ENCODE measurements at regions not wholly inside any gene's neighbourhood (a gene's known extent, or its start where the extent isn't known, plus 50 kb on each side); places are given as distances from the start of the nearest gene placed in this dataset.

DNA sequence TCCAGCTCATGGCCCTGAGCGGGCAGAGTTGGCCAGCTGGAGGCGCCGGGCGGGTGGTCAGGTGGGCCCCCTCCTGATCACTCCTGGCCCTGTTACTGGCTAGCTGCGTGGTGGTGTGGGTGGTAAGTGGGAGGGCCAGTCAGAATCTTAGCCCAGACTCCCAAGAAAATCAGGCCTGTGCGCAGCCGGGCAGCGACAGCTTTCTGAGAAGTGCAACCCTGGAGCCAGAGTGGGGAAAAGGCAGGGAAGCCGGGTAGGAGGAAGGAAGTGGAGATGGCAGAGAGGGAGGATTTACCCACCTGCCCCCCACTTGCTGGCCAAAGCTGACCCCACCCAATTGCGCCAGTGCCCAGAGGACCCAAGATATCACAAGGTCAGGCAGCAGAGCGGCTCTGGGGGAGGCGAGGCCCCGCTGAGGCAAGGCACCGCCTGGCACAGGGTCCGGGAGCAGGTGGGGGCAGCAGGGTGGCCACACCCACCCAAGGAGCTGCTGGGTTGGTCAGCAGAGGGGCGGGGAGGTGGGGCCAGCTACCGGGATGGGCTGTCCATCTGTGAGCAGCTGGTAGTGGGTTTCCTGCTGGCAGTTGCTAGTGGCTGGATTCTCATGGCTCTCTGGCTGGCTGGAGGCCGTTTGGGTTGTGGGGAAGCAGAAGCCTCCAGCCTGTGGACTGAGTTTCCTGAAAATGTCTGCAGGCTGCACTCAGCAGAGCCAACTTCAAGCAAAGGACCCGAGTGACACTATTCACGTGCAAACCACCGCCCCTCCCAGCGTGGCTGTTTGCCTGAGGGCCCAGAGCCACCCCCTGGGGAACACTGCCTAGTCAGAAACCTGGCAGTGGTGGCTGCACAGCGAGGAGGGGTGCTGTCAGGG lies 196.4 kb downstream of the IGLL1 start:
- CTCF ChIA-PET, result interaction anchor here (0.6 kb wide), 1 partner anchor 534 kb away, joined by 4 read pairs; no protein-coding TSS in a partner anchor
- Histone ChIP-seq H3K4me3 (ENCODE audit: low read depth, low read length) (no peak overlapping the region), H3K27ac (ENCODE audit: low read depth, low read length) (no peak overlapping the region), H3K9me3 (ENCODE audit: control insufficient read depth, insufficient read depth, low read length) (no peaks in the 10 kb centered on the region), H3K27me3 (ENCODE audit: control insufficient read depth, insufficient read depth, low read length) (no peaks in the 10 kb centered on the region)
- POLR2A ChIA-PET, result no interaction called here
- no peak for TF ChIP-seq CTCF (IDR thresholded peaks at IDR 0.05; ENCODE audit: low read depth, low read length)
- no peak for DNase-seq (ENCODE audit: low read depth, low spot score)

- H3K4me3 ChIP-seq (ENCODE audit: low read depth, low read length), result no peak overlapping the region
- H3K9me3 ChIP-seq (ENCODE audit: control insufficient read depth, insufficient read depth, low read length), result no peaks in the 10 kb centered on the region
- DNase-seq (ENCODE audit: low read depth, low spot score), result no peak
- no peaks in the 10 kb centered on the region for H3K27me3 ChIP-seq (ENCODE audit: control insufficient read depth, insufficient read depth, low read length)
- CTCF ChIA-PET, result no interaction called here
- no peak overlapping the region for H3K27ac ChIP-seq (ENCODE audit: low read depth, low read length)
- POLR2A ChIA-PET, result no interaction called here
- TF ChIP-seq CTCF (IDR thresholded peaks at IDR 0.05; ENCODE audit: low read depth, low read length), result no peak
Measured at GRCh38 chr22:23382428-23383218, 197.5 kb downstream of the IGLL1 start.

- CTCF ChIA-PET, result no interaction called here
- no peak for TF ChIP-seq CTCF (IDR thresholded peaks at IDR 0.05; ENCODE audit: low read depth, low read length)
Measured at GRCh38 chr22:23381661-23382427, 198.2 kb downstream of the IGLL1 start.

DNA sequence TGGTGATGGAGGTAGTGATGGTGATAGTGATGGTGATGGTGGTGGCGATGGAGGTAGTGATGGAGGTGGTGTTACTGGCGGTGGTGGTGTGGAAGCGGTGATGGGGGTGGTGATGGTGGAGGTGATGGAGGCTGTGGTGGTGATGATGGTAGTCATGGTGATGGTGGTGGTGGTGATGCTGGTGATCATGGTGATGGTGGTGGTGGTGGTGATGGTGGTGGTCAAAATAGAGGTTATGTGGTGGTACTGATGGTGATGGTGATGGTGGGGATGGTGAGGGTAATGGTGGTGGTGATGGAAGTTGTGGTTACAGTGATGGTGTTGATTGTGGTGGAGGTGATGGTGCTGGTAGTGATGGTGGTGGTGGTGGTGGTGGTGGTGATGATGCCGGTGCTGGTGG lies 199.2 kb downstream of the IGLL1 start:
- no peak for TF ChIP-seq CTCF (IDR thresholded peaks at IDR 0.05; ENCODE audit: low read depth, low read length)
- Histone ChIP-seq H3K27me3 (ENCODE audit: control insufficient read depth, insufficient read depth, low read length) (no peaks in the 10 kb centered on the region), H3K4me3 (ENCODE audit: low read depth, low read length) (no peak overlapping the region), H3K9me3 (ENCODE audit: control insufficient read depth, insufficient read depth, low read length) (no peaks in the 10 kb centered on the region), H3K27ac (ENCODE audit: low read depth, low read length) (no peak overlapping the region)
- DNase-seq (ENCODE audit: low read depth, low spot score), result no peak
- ChIA-PET POLR2A (no interaction called here), CTCF (no interaction called here)

More at GRCh38 chr22:23381661-23382427, 198.2 kb downstream of the IGLL1 start:
- no peak overlapping the region for H3K4me3 ChIP-seq (ENCODE audit: low read depth, low read length)
- POLR2A ChIA-PET, result no interaction called here
- no peak overlapping the region for H3K27ac ChIP-seq (ENCODE audit: low read depth, low read length)
- H3K27me3 ChIP-seq (ENCODE audit: control insufficient read depth, insufficient read depth, low read length), result no peaks in the 10 kb centered on the region
- DNase-seq (ENCODE audit: low read depth, low spot score), result no peak
- H3K9me3 ChIP-seq (ENCODE audit: control insufficient read depth, insufficient read depth, low read length), result no peaks in the 10 kb centered on the region

All from AG04450 (cell line).